ENCODE measurements at regions not wholly inside any gene's neighbourhood (a gene's known extent, or its start where the extent isn't known, plus 50 kb on each side); places are given as distances from the start of the nearest gene placed in this dataset.

- peak in 2 of 4 donors; percentile 74 to 79 for TF ChIP-seq EP300 (IDR thresholded peaks at IDR 0.05)
- TF ChIP-seq POLR2A (IDR thresholded peaks at IDR 0.05), result no peak
- peak; percentile 57 to 59 for TF ChIP-seq POLR2AphosphoS5 (IDR thresholded peaks at IDR 0.05)
- DNase-seq (no peak), ATAC-seq (ENCODE audit: low FRiP score in 2 of 2) (no peak)
- Histone ChIP-seq H3K27me3 (no peaks in the 10 kb centered on the region), H3K4me1 (peaks cover 0 to 15% (median 10%) of the 10 kb centered on the region in 4 donors), H3K4me3 (no peak overlapping the region), H3K27ac (peak overlapping the region; percentile 32 to 67 (median 46)), H3K9me3 (no peaks in the 10 kb centered on the region), H3K36me3 (no peaks in the 10 kb centered on the region)
- 41 to 48% methylated on average over 10 of the region's 10 CpGs for WGBS, 2 donors
Observed at GRCh38 chr12:115660211-115660805, 617.2 kb downstream of the MED13L start.

DNA sequence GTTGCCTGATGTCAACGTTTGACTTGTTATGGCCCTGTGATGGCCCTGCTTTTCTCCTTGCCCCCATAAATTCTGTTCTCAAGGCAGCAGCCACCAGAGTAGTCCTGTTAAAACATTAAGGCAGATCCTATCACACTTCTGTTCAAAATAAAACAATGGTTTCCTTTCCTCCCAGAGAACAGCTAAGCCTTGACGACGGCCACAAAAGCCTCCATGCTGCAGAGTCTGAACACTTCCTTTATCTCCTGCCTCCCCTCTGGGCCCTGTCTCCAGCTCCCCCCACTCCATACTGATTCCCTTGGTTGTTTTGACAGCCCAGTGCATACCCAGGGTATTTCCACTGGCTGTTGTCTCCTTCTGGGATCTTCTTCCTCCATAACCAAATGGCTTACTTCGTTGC lies 618.1 kb downstream of the MED13L start:
- no peaks in the 10 kb centered on the region for H3K27me3 ChIP-seq
- ATAC-seq (ENCODE audit: low FRiP score in 2 of 2) (no peak), DNase-seq (no peak)
- peaks cover 0 to 15% (median 10%) of the 10 kb centered on the region in 4 donors for H3K4me1 ChIP-seq
- TF ChIP-seq POLR2AphosphoS5 (IDR thresholded peaks at IDR 0.05), result no peak
- TF ChIP-seq POLR2A (IDR thresholded peaks at IDR 0.05), result no peak
- WGBS, 2 donors, result 53 to 84% methylated on average over 4 of the region's 4 CpGs
- H3K36me3 ChIP-seq, result no peaks in the 10 kb centered on the region
- no peaks in the 10 kb centered on the region for H3K9me3 ChIP-seq
- no peak overlapping the region for H3K4me3 ChIP-seq
- H3K27ac ChIP-seq, result peak overlapping the region; percentile 28 to 58 (median 32)

DNA sequence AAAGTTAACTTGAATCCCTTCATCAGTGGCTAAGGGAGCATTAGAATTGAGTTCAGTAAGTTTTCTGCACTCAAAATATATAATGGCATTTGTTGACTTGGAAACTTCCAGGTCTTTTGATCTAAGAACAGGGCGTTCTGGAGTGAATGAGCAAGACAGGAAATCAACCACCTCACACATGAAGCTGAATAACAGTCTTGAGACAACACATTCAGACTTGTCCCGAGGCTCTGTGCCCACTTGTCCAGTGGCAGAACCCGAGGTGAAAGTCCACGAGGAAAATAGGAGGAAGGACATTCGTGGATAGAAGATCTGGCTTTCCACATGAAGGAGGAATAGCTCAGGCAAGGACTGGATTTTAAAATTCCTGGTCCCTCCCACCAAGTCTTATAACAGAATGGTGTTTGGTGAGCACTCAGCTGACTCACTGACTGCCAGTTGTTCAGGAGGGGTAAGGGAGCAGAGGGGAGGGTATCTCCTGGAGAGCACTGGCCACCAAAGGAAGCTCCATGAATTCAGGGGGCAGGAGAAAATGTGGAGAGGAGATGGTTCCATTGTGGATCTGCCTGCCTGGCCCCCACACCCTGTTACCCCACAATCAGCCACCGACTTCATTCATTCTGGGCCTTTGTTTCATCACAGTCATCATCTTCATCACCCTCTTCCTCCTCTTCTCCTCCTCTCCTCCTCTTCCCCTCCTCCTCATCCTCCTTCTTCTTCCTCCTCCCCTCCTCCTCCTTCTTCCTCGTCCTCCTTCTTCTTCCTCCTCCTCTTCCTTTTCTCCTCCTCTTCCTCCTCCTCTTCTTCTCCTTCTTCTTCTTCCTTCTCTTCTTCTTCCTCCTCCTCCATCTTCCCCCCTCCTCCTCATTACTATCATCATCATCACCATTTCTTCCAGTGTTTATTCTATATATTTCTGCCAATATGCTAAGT lies 620.1 kb downstream of the MED13L start:
- 70 to 71% methylated on average over 6 to 7 of the region's 7 CpGs for WGBS, 2 donors
- H3K36me3 ChIP-seq, result no peaks in the 10 kb centered on the region
- no peaks in the 10 kb centered on the region for H3K27me3 ChIP-seq
- ATAC-seq (ENCODE audit: low FRiP score in 2 of 2) (no peak), DNase-seq (no peak)
- no peaks in the 10 kb centered on the region for H3K9me3 ChIP-seq
- peaks cover 0 to 15% (median 10%) of the 10 kb centered on the region in 4 donors for H3K4me1 ChIP-seq
- no peak overlapping the region for H3K4me3 ChIP-seq
- TF ChIP-seq POLR2A (IDR thresholded peaks at IDR 0.05) (no peak), EP300 (IDR thresholded peaks at IDR 0.05) (no peak), POLR2AphosphoS5 (IDR thresholded peaks at IDR 0.05) (no peak)
- TF ChIP-seq, protein P1, sequence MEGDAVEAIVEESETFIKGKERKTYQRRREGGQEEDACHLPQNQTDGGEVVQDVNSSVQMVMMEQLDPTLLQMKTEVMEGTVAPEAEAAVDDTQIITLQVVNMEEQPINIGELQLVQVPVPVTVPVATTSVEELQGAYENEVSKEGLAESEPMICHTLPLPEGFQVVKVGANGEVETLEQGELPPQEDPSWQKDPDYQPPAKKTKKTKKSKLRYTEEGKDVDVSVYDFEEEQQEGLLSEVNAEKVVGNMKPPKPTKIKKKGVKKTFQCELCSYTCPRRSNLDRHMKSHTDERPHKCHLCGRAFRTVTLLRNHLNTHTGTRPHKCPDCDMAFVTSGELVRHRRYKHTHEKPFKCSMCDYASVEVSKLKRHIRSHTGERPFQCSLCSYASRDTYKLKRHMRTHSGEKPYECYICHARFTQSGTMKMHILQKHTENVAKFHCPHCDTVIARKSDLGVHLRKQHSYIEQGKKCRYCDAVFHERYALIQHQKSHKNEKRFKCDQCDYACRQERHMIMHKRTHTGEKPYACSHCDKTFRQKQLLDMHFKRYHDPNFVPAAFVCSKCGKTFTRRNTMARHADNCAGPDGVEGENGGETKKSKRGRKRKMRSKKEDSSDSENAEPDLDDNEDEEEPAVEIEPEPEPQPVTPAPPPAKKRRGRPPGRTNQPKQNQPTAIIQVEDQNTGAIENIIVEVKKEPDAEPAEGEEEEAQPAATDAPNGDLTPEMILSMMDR (IDR thresholded peaks at IDR 0.05), result no peak
- H3K27ac ChIP-seq, result peak overlapping the region in 3 of 4 donors; percentile 14 to 37 (median 26)

DNA sequence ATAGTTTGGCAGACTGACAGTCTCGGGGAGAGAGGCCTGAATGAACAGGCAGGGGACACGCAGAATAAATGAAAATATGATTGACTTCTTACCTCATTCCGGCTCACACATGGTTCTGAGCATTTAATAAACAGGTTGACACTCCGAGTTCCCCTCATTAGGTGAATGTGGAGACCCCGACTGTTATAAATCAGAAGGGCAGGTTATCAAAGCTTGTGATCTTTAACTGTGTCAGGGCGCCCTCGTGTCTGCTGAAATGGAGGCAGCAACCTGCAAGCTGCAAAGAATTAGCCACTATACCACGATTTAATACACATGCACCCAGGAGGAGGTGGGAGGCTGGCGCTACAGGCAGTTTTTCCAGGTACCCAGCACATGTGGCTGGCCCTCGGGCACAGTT lies 627.5 kb downstream of the MED13L start:
- WGBS, 2 donors, result 74 to 82% methylated on average over 10 of the region's 10 CpGs
- no peaks in the 10 kb centered on the region for H3K27me3 ChIP-seq
- DNase-seq (no peak), ATAC-seq (ENCODE audit: low FRiP score in 2 of 2) (no peak)
- H3K4me1 ChIP-seq, result no peaks in the 10 kb centered on the region
- no peak overlapping the region for H3K4me3 ChIP-seq
- no peak overlapping the region for H3K27ac ChIP-seq
- no peak for TF ChIP-seq EP300 (IDR thresholded peaks at IDR 0.05)
- TF ChIP-seq POLR2A (IDR thresholded peaks at IDR 0.05), result no peak
- TF ChIP-seq, protein P1 (IDR thresholded peaks at IDR 0.05), result no peak
- no peak for TF ChIP-seq POLR2AphosphoS5 (IDR thresholded peaks at IDR 0.05)
- H3K36me3 ChIP-seq, result no peaks in the 10 kb centered on the region
- no peaks in the 10 kb centered on the region for H3K9me3 ChIP-seq

- 17 to 33% methylated on average over 1 of the region's 1 CpG for WGBS, 2 donors
- DNase-seq, result no peak
Observed at GRCh38 chr12:115648463-115648862, 629.0 kb downstream of the MED13L start.

More at GRCh38 chr12:115648463-115648862, 629.0 kb downstream of the MED13L start:
- H3K27ac ChIP-seq, result no peak overlapping the region
- H3K4me3 ChIP-seq, result no peak overlapping the region
- H3K27me3 ChIP-seq, result no peaks in the 10 kb centered on the region
- ATAC-seq (ENCODE audit: low FRiP score in 2 of 2), result no peak
- H3K9me3 ChIP-seq, result no peaks in the 10 kb centered on the region
- H3K36me3 ChIP-seq, result no peaks in the 10 kb centered on the region
- no peaks in the 10 kb centered on the region for H3K4me1 ChIP-seq
- TF ChIP-seq POLR2A (IDR thresholded peaks at IDR 0.05), result no peak
- TF ChIP-seq, protein P1 (IDR thresholded peaks at IDR 0.05), result no peak
- TF ChIP-seq POLR2AphosphoS5 (IDR thresholded peaks at IDR 0.05), result no peak
- TF ChIP-seq EP300 (IDR thresholded peaks at IDR 0.05), result no peak

Data from upper lobe of left lung (tissue), 6 donors.